ENCODE measurements at regions not wholly inside any gene's neighbourhood (a gene's known extent, or its start where the extent isn't known, plus 50 kb on each side); places are given as distances from the start of the nearest gene placed in this dataset.

- no peak for DNase-seq
Observed at GRCh38 chr2:118496870-118497611, 350.4 kb downstream of the EN1 start.

GRCh38 chr2:118496467-118496866, 351.0 kb downstream of the EN1 start:
- no peak for DNase-seq

GRCh38 chr2:118495290-118495689, 352.2 kb downstream of the EN1 start:
- DNase-seq: no peak

GRCh38 chr2:118493213-118493612, 354.2 kb downstream of the EN1 start:
- DNase-seq: no peak

GRCh38 chr2:118492335-118492734, 355.1 kb downstream of the EN1 start:
- DNase-seq: no peak

GRCh38 chr2:118490330-118490729, 357.1 kb downstream of the EN1 start:
- no peak for DNase-seq

- DNase-seq: no peak
Observed at GRCh38 chr2:118489712-118490299, 357.6 kb downstream of the EN1 start.

- no peak for DNase-seq
Observed at GRCh38 chr2:118481299-118481698, 366.1 kb downstream of the EN1 start.

GRCh38 chr2:118479020-118479419, 368.4 kb downstream of the EN1 start:
- DNase-seq: no peak

GRCh38 chr2:118477111-118477862, 370.2 kb downstream of the EN1 start:
- no peak for DNase-seq

- no peak for DNase-seq
Observed at GRCh38 chr2:118475622-118476205, 371.7 kb downstream of the EN1 start.

- no peak for DNase-seq
Observed at GRCh38 chr2:118474541-118474920, 372.9 kb downstream of the EN1 start.

- DNase-seq: no peak
Observed at GRCh38 chr2:118473846-118474540, 373.5 kb downstream of the EN1 start.

GRCh38 chr2:118473241-118473640, 374.2 kb downstream of the EN1 start:
- no peak for DNase-seq

GRCh38 chr2:118470297-118470696, 377.2 kb downstream of the EN1 start:
- no peak for DNase-seq

GRCh38 chr2:118469103-118469502, 378.3 kb downstream of the EN1 start:
- DNase-seq: no peak

GRCh38 chr2:118464546-118465265, 376.4 kb downstream of the INSIG2 start:
- DNase-seq: no peak

GRCh38 chr2:118464046-118464445, 375.8 kb downstream of the INSIG2 start:
- DNase-seq: no peak

- no peak for DNase-seq
Observed at GRCh38 chr2:118460425-118460824, 372.2 kb downstream of the INSIG2 start.

- DNase-seq: no peak
Observed at GRCh38 chr2:118459426-118459825, 371.2 kb downstream of the INSIG2 start.

- no peak for DNase-seq
Observed at GRCh38 chr2:118457951-118458350, 369.7 kb downstream of the INSIG2 start.

GRCh38 chr2:118449401-118449800, 361.1 kb downstream of the INSIG2 start:
- DNase-seq: no peak
